Endothelial cell of umbilical vein (primary cell): ENCODE measurements at regions not wholly inside any gene's neighbourhood (a gene's known extent, or its start where the extent isn't known, plus 50 kb on each side); places are given as distances from the start of the nearest gene placed in this dataset.

Experiments used
- BruUV-seq: library from RNA; stranded (reverse); fragments of 400-500 nt; replicated peaks from 2 replicates; lab custom pipeline; 2021; lab: Mats Ljungman, UMichigan
- CTCF ChIA-PET: fragments of 300-600, 350-600 bp; sonication (Branson Sonifier 250); formaldehyde crosslinking; loops from one replicate; lab custom pipeline; 2021; ENCODE audit warnings: antibody characterized with exemption, inconsistent platforms; lab: Charles Lee
- POLR2A ChIA-PET: fragments of 300-600, 350-600 bp; sonication (Branson Sonifier 250); formaldehyde crosslinking; loops from one replicate; lab custom pipeline; 2021; ENCODE audit warnings: antibody characterized with exemption, inconsistent platforms; lab: Charles Lee
- DNase-seq: peaks from one replicate; pipeline ENCODE4 v3.0.0-alpha.2; 2011; ENCODE audit warnings: low read depth, low spot score
- FAIRE-seq: peaks from 2 replicates; lab custom pipeline; 2011; peaks lifted over from hg19 to GRCh38; lab: Jason Lieb, UNC
- H2AFZ ChIP-seq: 2 replicates; pipeline ENCODE4 v1.6.0; 2012; ENCODE audit warnings: low read depth, low read length, control low read depth, inconsistent platforms
- H3K27ac ChIP-seq: 2 replicates; pipeline ENCODE4 v1.5.1; 2011; ENCODE audit warnings: low read depth, mild to moderate bottlenecking, control low read depth, low read length, moderate library complexity; ENCODE audit not compliant: insufficient read depth
- H3K27me3 ChIP-seq, 2 experiments: 2 replicates each; pipeline versions ENCODE4 v1.6.0 to v1.6.1; 2011; ENCODE audit warnings: low read length in 2 of 2, mixed read lengths in 1 of 2; ENCODE audit not compliant: control insufficient read depth in 2 of 2, insufficient read depth in 2 of 2
- H3K36me3 ChIP-seq, 2 experiments: 2 replicates in 1 of 2; 3 replicates in 1 of 2; pipeline ENCODE4 v1.5.1; 2011; ENCODE audit warnings: low read length in 2 of 2, mild to moderate bottlenecking in 1 of 2, moderate library complexity in 1 of 2; ENCODE audit not compliant: control insufficient read depth in 2 of 2, insufficient read depth in 2 of 2; ENCODE audit errors: extremely low read depth in 1 of 2
- H3K4me1 ChIP-seq: 3 replicates; pipeline ENCODE4 v1.5.1; 2011; ENCODE audit warnings: mild to moderate bottlenecking, low read length; ENCODE audit not compliant: control insufficient read depth, insufficient read depth; ENCODE audit errors: extremely low read depth
- H3K4me2 ChIP-seq: 2 replicates; pipeline ENCODE4 v1.6.1; 2011; ENCODE audit warnings: low read length, control low read depth, mixed read lengths; ENCODE audit not compliant: insufficient read depth
- H3K4me3 ChIP-seq, 3 experiments: fragments of 200-600 bp in 1 of 3; sonication (generic), shearing (Covaris generic) in 1 of 3; replicated peaks in 1 of 3; 2 replicates each; pipeline ENCODE4 v1.5.1; 2011 to 2016; ENCODE audit warnings: control low read depth in 3 of 3, low read length in 3 of 3, mild to moderate bottlenecking in 2 of 3, inconsistent platforms in 1 of 3, low read depth in 1 of 3, moderate library complexity in 1 of 3; ENCODE audit not compliant: insufficient read depth in 1 of 3
- H3K79me2 ChIP-seq: 2 replicates; pipeline ENCODE4 v1.6.0; 2012; ENCODE audit warnings: low read length, inconsistent platforms; ENCODE audit not compliant: control insufficient read depth, insufficient read depth
- H3K9ac ChIP-seq: replicated peaks from 2 replicates; pipeline ENCODE3; 2011; ENCODE audit warnings: low read length, control low read depth; ENCODE audit not compliant: insufficient read depth; ENCODE audit errors: extremely low read depth
- H3K9me1 ChIP-seq: replicated peaks from 3 replicates; pipeline ENCODE4 v1.6.0; 2011; ENCODE audit warnings: mild to moderate bottlenecking, low read length; ENCODE audit not compliant: control insufficient read depth, insufficient read depth; ENCODE audit errors: extremely low read depth
- H3K9me3 ChIP-seq: replicated peaks from 2 replicates; pipeline ENCODE4 v1.5.1; 2012; ENCODE audit warnings: low read length, inconsistent platforms; ENCODE audit not compliant: control insufficient read depth, insufficient read depth
- H4K20me1 ChIP-seq: replicated peaks from 2 replicates; pipeline ENCODE3; 2011; ENCODE audit warnings: mild to moderate bottlenecking, low read length; ENCODE audit not compliant: control insufficient read depth, insufficient read depth; ENCODE audit errors: extremely low read depth
- CTCF ChIP-seq, 2 donors: IDR thresholded peaks; 1 replicate in 1 of 2; 2 replicates in 1 of 2; pipeline ENCODE4 v1.5.1; 2011; ENCODE audit warnings: low read length in 2 of 2, mild to moderate bottlenecking in 2 of 2, moderate library complexity in 2 of 2, control low read depth in 1 of 2, inconsistent platforms in 1 of 2, low read depth in 1 of 2; ENCODE audit not compliant: insufficient read depth in 1 of 2; ENCODE audit errors: extremely low read depth in 1 of 2
- EZH2 ChIP-seq: IDR thresholded peaks from 2 replicates; pipeline ENCODE4 v1.6.1; 2012; ENCODE audit warnings: borderline replicate concordance, low read depth, mild to moderate bottlenecking, moderate library complexity, low read length, inconsistent platforms; ENCODE audit not compliant: severe bottlenecking
- FOS ChIP-seq: IDR thresholded peaks from 2 replicates; pipeline ENCODE4 v1.6.1; 2011; ENCODE audit warnings: mild to moderate bottlenecking, low read length, moderate library complexity, borderline replicate concordance; ENCODE audit not compliant: insufficient read depth
- GATA2 ChIP-seq: IDR thresholded peaks from 2 replicates; pipeline ENCODE4 v1.7.0; 2011; ENCODE audit warnings: low read depth, mild to moderate bottlenecking, moderate library complexity, mixed read lengths, low read length; ENCODE audit not compliant: insufficient read length, insufficient read depth
- JUN ChIP-seq: IDR thresholded peaks from 2 replicates; pipeline ENCODE4 v1.6.1; 2011; ENCODE audit warnings: borderline replicate concordance, low read depth; ENCODE audit not compliant: insufficient read length, insufficient read depth
- MAX ChIP-seq: IDR thresholded peaks from 2 replicates; pipeline ENCODE4 v1.6.1; 2011; ENCODE audit not compliant: insufficient read depth, insufficient read length
- MYC ChIP-seq: IDR thresholded peaks from one replicate; pipeline ENCODE4 v1.6.1; 2011; ENCODE audit warnings: mild to moderate bottlenecking, low read depth, low read length
- POLR2A ChIP-seq: IDR thresholded peaks from 2 replicates; pipeline ENCODE4 v1.6.1; 2012; ENCODE audit warnings: low read depth, mild to moderate bottlenecking, control low read depth, low read length
- POLR2AphosphoS5 ChIP-seq: IDR thresholded peaks from 2 replicates; pipeline ENCODE4 v1.6.1; 2012; ENCODE audit warnings: low read depth, mild to moderate bottlenecking, control low read depth, low read length, moderate library complexity; ENCODE audit not compliant: insufficient read depth
- dilution Hi-C: fragments of 300-500 bp; cut with MboI; formaldehyde crosslinking; loops from one replicate; pipeline ENCODE4 v1.15.0; 2019; ENCODE audit warnings: low sequenced_read_pairs; ENCODE audit not compliant: extremely low pct_ligation_motif_present
- intact Hi-C: fragments of 100-400 bp; cut with micrococcal nuclease; formaldehyde crosslinking; loops from one replicate; pipeline ENCODE4 v1.10.0; 2022

- Histone ChIP-seq H3K4me3 (no peak overlapping the region), H3K79me2 (no peaks in the 10 kb centered on the region), H3K36me3 (no peaks in the 10 kb centered on the region), H3K9me1 (no peaks in the 10 kb centered on the region), H3K9ac (no peak overlapping the region), H3K27ac (no peak overlapping the region), H4K20me1 (no peaks in the 10 kb centered on the region), H3K27me3 (peaks cover 0 to 1% of the 10 kb centered on the region in 2 experiments), H3K4me2 (no peak overlapping the region), H3K9me3 (no peaks in the 10 kb centered on the region), H3K4me1 (no peaks in the 10 kb centered on the region), H2AFZ (no peak overlapping the region)
- no peak for TF ChIP-seq JUN
- TF ChIP-seq POLR2AphosphoS5: no peak
- no peak for TF ChIP-seq EZH2
- TF ChIP-seq CTCF (IDR thresholded peaks at IDR 0.05; ENCODE audit: extremely low read depth in 1 of 2, insufficient read depth in 1 of 2, low read depth in 1 of 2, low read length in 2 of 2): no peak
- TF ChIP-seq POLR2A: no peak
- intact Hi-C loops (no loop called here), dilution Hi-C loops (no loop called here)
- no TSS peak for BruUV-seq
- CTCF ChIA-PET: interaction anchor here (1.8 kb wide), 1 partner anchor 23 kb away, joined by 5 read pairs; no protein-coding TSS in a partner anchor
- DNase-seq: no peak
- POLR2A ChIA-PET: no interaction called here
- FAIRE-seq: no peak
Observed at GRCh38 chr10:2950546-2950945, 116.8 kb upstream of the PFKP start.

GRCh38 chr10:2949948-2950354, 117.4 kb upstream of the PFKP start:
- FAIRE-seq: no peak

More at GRCh38 chr10:2949948-2950354, 117.4 kb upstream of the PFKP start:
- CTCF ChIA-PET: interaction anchor here (1.8 kb wide), 1 partner anchor 22 kb away, joined by 5 read pairs; no protein-coding TSS in a partner anchor
- Histone ChIP-seq H3K4me1 (no peaks in the 10 kb centered on the region), H3K79me2 (no peaks in the 10 kb centered on the region), H3K27me3 (peaks cover 0 to 1% of the 10 kb centered on the region in 2 experiments), H3K27ac (no peak overlapping the region), H3K4me2 (no peak overlapping the region), H2AFZ (no peak overlapping the region), H3K4me3 (no peak overlapping the region), H4K20me1 (no peaks in the 10 kb centered on the region), H3K36me3 (no peaks in the 10 kb centered on the region), H3K9ac (no peak overlapping the region), H3K9me1 (no peaks in the 10 kb centered on the region), H3K9me3 (no peaks in the 10 kb centered on the region)
- POLR2A ChIA-PET: no interaction called here
- no peak for DNase-seq
- TF ChIP-seq FOS (no peak), POLR2AphosphoS5 (no peak), EZH2 (no peak), POLR2A (no peak), MYC (no peak), CTCF (IDR thresholded peaks at IDR 0.05; ENCODE audit: extremely low read depth in 1 of 2, insufficient read depth in 1 of 2, low read depth in 1 of 2, low read length in 2 of 2) (no peak), MAX (no peak), GATA2 (no peak), JUN (no peak)
- BruUV-seq: no TSS peak
- intact Hi-C loops (no loop called here), dilution Hi-C loops (no loop called here)
